ENCODE measurements at regions not wholly inside any gene's neighbourhood (a gene's known extent, or its start where the extent isn't known, plus 50 kb on each side); places are given as distances from the start of the nearest gene placed in this dataset.

GRCh38 chr4:77431546-77431945 is 174.1 kb upstream of the CXCL13 start:
- TF ChIP-seq PBX2 (CRISPR knock-in tag; IDR thresholded peaks at IDR 0.05) (no peak), ZNF772 (CRISPR knock-in tag; IDR thresholded peaks at IDR 0.05) (no peak), HIVEP1 (CRISPR knock-in tag; IDR thresholded peaks at IDR 0.05) (no peak), KLF11 (CRISPR knock-in tag; IDR thresholded peaks at IDR 0.05) (no peak), RBM39 (IDR thresholded peaks at IDR 0.05; ENCODE audit: low read depth, low read length, poor library complexity, severe bottlenecking) (no peak), BRF2 (CRISPR knock-in tag; IDR thresholded peaks at IDR 0.05) (no peak), ZBTB21 (CRISPR knock-in tag; IDR thresholded peaks at IDR 0.05) (no peak), CTCF (CRISPR knock-in tag; IDR thresholded peaks at IDR 0.05) (no peak), ZNF670 (CRISPR knock-in tag; IDR thresholded peaks at IDR 0.05; ENCODE audit: borderline replicate concordance) (no peak), IRF1 (CRISPR knock-in tag; IDR thresholded peaks at IDR 0.05; ENCODE audit: low read depth) (no peak), ZNF75D (CRISPR knock-in tag; IDR thresholded peaks at IDR 0.05; ENCODE audit: borderline replicate concordance) (no peak), AFF4 (CRISPR knock-in tag; IDR thresholded peaks at IDR 0.05) (no peak)

Measured in HepG2 (cell line).